Fibroblast of mammary gland (primary cell): ENCODE measurements at regions not wholly inside any gene's neighbourhood (a gene's known extent, or its start where the extent isn't known, plus 50 kb on each side); places are given as distances from the start of the nearest gene placed in this dataset.
"Not testable (repeated sequence)": the region's sequence is repeated elsewhere in the genome, so short reads cannot be mapped to it uniquely, and the experiment has no call there.

ENCODE experiments used
- DNase-seq: peaks from one replicate; pipeline ENCODE4 v3.0.0-alpha.2; 2010; ENCODE audit warnings: low read depth
- H3K4me3 ChIP-seq: 2 replicates; pipeline ENCODE4 v1.5.1; 2011; ENCODE audit warnings: low read depth, mild to moderate bottlenecking, low read length, moderate library complexity; ENCODE audit not compliant: control insufficient read depth
- CTCF ChIP-seq: conservative IDR thresholded peaks from 2 replicates; pipeline ENCODE4 v1.5.1; 2011; ENCODE audit warnings: low read depth, low read length, inconsistent platforms; ENCODE audit not compliant: control insufficient read depth, insufficient read depth

GRCh38 chr10:3372281-3372680, 199.7 kb upstream of the PITRM1 start:
- no peak overlapping the region for H3K4me3 ChIP-seq
- no peak for TF ChIP-seq CTCF
- DNase-seq, result peak; percentile 37

GRCh38 chr10:3371624-3372023, 199.0 kb upstream of the PITRM1 start:
- not testable (repeated sequence) for H3K4me3 ChIP-seq, DNase-seq

GRCh38 chr10:3366735-3367405, 194.3 kb upstream of the PITRM1 start:
- no peak overlapping the region for H3K4me3 ChIP-seq
- no peak for DNase-seq
- no peak for TF ChIP-seq CTCF

GRCh38 chr10:3366043-3366442, 193.5 kb upstream of the PITRM1 start:
- TF ChIP-seq CTCF, result no peak

GRCh38 chr10:3365630-3366029, 193.0 kb upstream of the PITRM1 start:
- DNase-seq, result no peak
- H3K4me3 ChIP-seq, result no peak overlapping the region
- no peak for TF ChIP-seq CTCF

More at GRCh38 chr10:3366043-3366442, 193.5 kb upstream of the PITRM1 start:
- H3K4me3 ChIP-seq, result no peak overlapping the region
- no peak for DNase-seq

- no peak for DNase-seq
- no peak overlapping the region for H3K4me3 ChIP-seq
- TF ChIP-seq CTCF, result no peak
Observed at GRCh38 chr10:3364768-3365480, 192.3 kb upstream of the PITRM1 start.

- no peak overlapping the region for H3K4me3 ChIP-seq
- TF ChIP-seq CTCF, result no peak
- no peak for DNase-seq
Observed at GRCh38 chr10:3363311-3364045, 190.9 kb upstream of the PITRM1 start.
